ENCODE measurements at regions not wholly inside any gene's neighbourhood (a gene's known extent, or its start where the extent isn't known, plus 50 kb on each side); places are given as distances from the start of the nearest gene placed in this dataset.

- no peaks in the 10 kb centered on the region for H3K27me3 ChIP-seq (ENCODE audit: insufficient read depth, low read length)
- no peak overlapping the region for H2BK12ac ChIP-seq (ENCODE audit: insufficient read length, low read depth, low read length)
- H4K8ac ChIP-seq (replicated peaks; ENCODE audit: insufficient read length, low read depth, low read length), result no peak overlapping the region
- no peak overlapping the region for H2AFZ ChIP-seq (ENCODE audit: low read length)
- no peak overlapping the region for H2BK15ac ChIP-seq (ENCODE audit: low read depth, low read length)
- no peak overlapping the region for H3T11ph ChIP-seq (ENCODE audit: low read length)
- H3K79me1 ChIP-seq (ENCODE audit: insufficient read depth, low read depth, low read length, poor library complexity, severe bottlenecking), result no peaks in the 10 kb centered on the region
- WGBS (ENCODE audit: extremely low coverage, insufficient read length, low lambda C conversion rate), result no CpG with 5 or more reads among the region's 26 CpGs
- no peak overlapping the region for H2BK120ac ChIP-seq (ENCODE audit: low read depth, low read length, poor library complexity, severe bottlenecking)
- no peaks in the 10 kb centered on the region for H3K9me3 ChIP-seq (ENCODE audit: control insufficient read depth, low read depth, low read length)
- no peak overlapping the region for H3K18ac ChIP-seq (ENCODE audit: insufficient read length, low read depth, low read length)
- no peaks in the 10 kb centered on the region for H3K23me2 ChIP-seq (ENCODE audit: insufficient read length, low read depth, low read length, poor library complexity, severe bottlenecking)
- no peaks in the 10 kb centered on the region for H3K9me3 Mint-ChIP-seq
- no peaks in the 10 kb centered on the region for H3K27me3 Mint-ChIP-seq (ENCODE audit: low read depth)
- no peaks in the 10 kb centered on the region for H3K79me2 ChIP-seq (ENCODE audit: insufficient read depth, low read length)
- no peak overlapping the region for H4K91ac ChIP-seq (ENCODE audit: insufficient read length, low read depth, low read length)
- H3K27ac Mint-ChIP-seq, result no peak overlapping the region; a peak in 2 of 7 replicates
- no peak overlapping the region for H3K4me3 Mint-ChIP-seq
- no peak overlapping the region for H3K4ac ChIP-seq (ENCODE audit: low read depth, low read length)
- DNase-seq, result no peak
- H3K36me3 Mint-ChIP-seq (ENCODE audit: insufficient read depth in 1 of 3, low read depth in 3 of 3), result peaks cover 0 to 13% (median 0%) of the 10 kb centered on the region in 3 experiments; a peak in 5 of 7 replicates
- no peak overlapping the region for H2BK20ac ChIP-seq (ENCODE audit: low read depth, low read length, poor library complexity, severe bottlenecking)
- no peak overlapping the region for H3K56ac ChIP-seq (ENCODE audit: insufficient read length, low read depth, low read length)
- H2AK5ac ChIP-seq (ENCODE audit: insufficient read length, low read length), result no peak overlapping the region
- no peak overlapping the region for H2BK5ac ChIP-seq (ENCODE audit: insufficient read length, low read length)
- no peak overlapping the region for H3K4me2 ChIP-seq (ENCODE audit: insufficient read depth, insufficient read length, low read length)
- no peak for TF ChIP-seq CTCF (conservative IDR thresholded peaks at IDR 0.05)
- no peak overlapping the region for H4K5ac ChIP-seq (ENCODE audit: insufficient read length, low read depth, low read length)
- no peak overlapping the region; the same call in 1 of the 2 replicates for H3K14ac ChIP-seq (ENCODE audit: insufficient read depth, low read length)
- no peak overlapping the region for H3K9ac ChIP-seq (ENCODE audit: extremely low read depth, insufficient read length, low read length)
- H3K4me1 Mint-ChIP-seq, result peaks cover 14 to 27% of the 10 kb centered on the region in 2 experiments
- no peak overlapping the region for H3K23ac ChIP-seq (ENCODE audit: insufficient read length, low read depth, low read length)
- no peaks in the 10 kb centered on the region for H4K20me1 ChIP-seq (ENCODE audit: control insufficient read depth, insufficient read depth, insufficient read length)
- H3K4me1 ChIP-seq (ENCODE audit: insufficient read depth, low read length), result no peaks in the 10 kb centered on the region
- no peak overlapping the region for H3K27ac ChIP-seq (ENCODE audit: insufficient read length, low read depth, low read length)
Measured at GRCh38 chr11:70498976-70499801, 100.9 kb downstream of the CTTN start.
